Retinal pigment epithelial cell (primary cell): ENCODE measurements at regions not wholly inside any gene's neighbourhood (a gene's known extent, or its start where the extent isn't known, plus 50 kb on each side); places are given as distances from the start of the nearest gene placed in this dataset.

Experiments used
- DNase-seq: peaks from one replicate; pipeline ENCODE4 v3.0.0-alpha.2; 2010; ENCODE audit warnings: low read depth
- H3K4me3 ChIP-seq: 2 replicates; pipeline ENCODE4 v1.5.1; 2011; ENCODE audit warnings: mild to moderate bottlenecking, low read length, control low read depth, moderate library complexity
- CTCF ChIP-seq: conservative IDR thresholded peaks from 2 replicates; pipeline ENCODE4 v1.5.1; 2011; ENCODE audit warnings: low read depth, low read length, control low read depth, inconsistent platforms

GRCh38 chr1:90325168-90325567 lies 330.3 kb downstream of the ZNF326 start:
- no peak for TF ChIP-seq CTCF
- no peak for DNase-seq
- no peak overlapping the region for H3K4me3 ChIP-seq

GRCh38 chr1:90322186-90322585 lies 327.3 kb downstream of the ZNF326 start:
- H3K4me3 ChIP-seq, result no peak overlapping the region
- DNase-seq, result no peak
- TF ChIP-seq CTCF, result no peak

GRCh38 chr1:90319918-90320317 lies 325.0 kb downstream of the ZNF326 start:
- no peak overlapping the region for H3K4me3 ChIP-seq
- no peak for DNase-seq
- no peak for TF ChIP-seq CTCF

- H3K4me3 ChIP-seq, result no peak overlapping the region
- no peak for TF ChIP-seq CTCF
- DNase-seq, result no peak
Measured at GRCh38 chr1:90318431-90318830, 323.5 kb downstream of the ZNF326 start.

- H3K4me3 ChIP-seq, result no peak overlapping the region
- no peak for DNase-seq
- TF ChIP-seq CTCF, result no peak
Measured at GRCh38 chr1:90317628-90318027, 322.7 kb downstream of the ZNF326 start.

GRCh38 chr1:90314533-90314932 lies 319.6 kb downstream of the ZNF326 start:
- H3K4me3 ChIP-seq, result no peak overlapping the region
- no peak for DNase-seq
- no peak for TF ChIP-seq CTCF

- peak; percentile 22 for DNase-seq
- H3K4me3 ChIP-seq, result no peak overlapping the region
- no peak for TF ChIP-seq CTCF
Measured at GRCh38 chr1:90313778-90314177, 318.9 kb downstream of the ZNF326 start.
